ENCODE measurements at regions not wholly inside any gene's neighbourhood (a gene's known extent, or its start where the extent isn't known, plus 50 kb on each side); places are given as distances from the start of the nearest gene placed in this dataset.

DNA sequence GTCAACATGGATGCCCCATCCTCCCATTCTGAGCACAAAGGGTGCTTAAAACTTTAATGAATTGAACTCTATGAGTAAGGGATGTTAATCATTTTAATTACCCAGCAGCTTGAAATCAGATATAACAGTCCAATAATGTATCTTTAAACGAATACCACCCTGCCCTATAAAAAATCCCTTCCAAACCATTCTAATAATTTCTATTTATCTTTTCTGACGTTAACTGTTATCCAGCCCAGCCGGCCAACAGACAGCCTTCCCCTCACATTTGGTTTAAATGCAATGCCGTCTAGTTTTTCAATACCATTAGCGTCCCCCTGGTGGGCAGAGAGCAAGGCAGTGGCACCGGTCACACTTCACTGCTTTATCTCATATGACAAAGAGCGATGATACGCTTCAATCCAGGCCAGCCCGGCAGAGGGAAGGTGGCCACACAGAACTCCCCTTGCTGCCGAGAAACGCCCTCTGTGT is 402.2 kb upstream of the ZNF507 start:
- TF ChIP-seq POLR2AphosphoS5 (IDR thresholded peaks at IDR 0.05; ENCODE audit: low read depth, low read length) = no peak
- TF ChIP-seq POLR2A (IDR thresholded peaks at IDR 0.05; ENCODE audit: low read depth, low read length) = no peak
- TF ChIP-seq TAF1 (IDR thresholded peaks at IDR 0.05; ENCODE audit: borderline replicate concordance, low read depth, low read length) = no peak

All from GM12892 (cell line).